ENCODE measurements at regions not wholly inside any gene's neighbourhood (a gene's known extent, or its start where the extent isn't known, plus 50 kb on each side); places are given as distances from the start of the nearest gene placed in this dataset.

GRCh38 chr17:14873996-14874395 lies 391.1 kb downstream of the PMP22 start:
- DNase-seq (ENCODE audit: low read depth, low spot score): no peak
- Histone ChIP-seq H3K4me3 (ENCODE audit: low read depth, low read length) (no peak overlapping the region), H3K9me3 (ENCODE audit: control insufficient read depth, insufficient read depth, low read length) (no peaks in the 10 kb centered on the region), H3K27ac (ENCODE audit: low read depth, low read length) (no peak overlapping the region), H3K27me3 (ENCODE audit: control insufficient read depth, insufficient read depth, low read length) (no peaks in the 10 kb centered on the region)
- ChIA-PET CTCF (interaction anchor here (0.6 kb wide), 1 partner anchor 144 kb away, joined by 3 read pairs; no protein-coding TSS in a partner anchor), POLR2A (no interaction called here)
- TF ChIP-seq, protein P1, sequence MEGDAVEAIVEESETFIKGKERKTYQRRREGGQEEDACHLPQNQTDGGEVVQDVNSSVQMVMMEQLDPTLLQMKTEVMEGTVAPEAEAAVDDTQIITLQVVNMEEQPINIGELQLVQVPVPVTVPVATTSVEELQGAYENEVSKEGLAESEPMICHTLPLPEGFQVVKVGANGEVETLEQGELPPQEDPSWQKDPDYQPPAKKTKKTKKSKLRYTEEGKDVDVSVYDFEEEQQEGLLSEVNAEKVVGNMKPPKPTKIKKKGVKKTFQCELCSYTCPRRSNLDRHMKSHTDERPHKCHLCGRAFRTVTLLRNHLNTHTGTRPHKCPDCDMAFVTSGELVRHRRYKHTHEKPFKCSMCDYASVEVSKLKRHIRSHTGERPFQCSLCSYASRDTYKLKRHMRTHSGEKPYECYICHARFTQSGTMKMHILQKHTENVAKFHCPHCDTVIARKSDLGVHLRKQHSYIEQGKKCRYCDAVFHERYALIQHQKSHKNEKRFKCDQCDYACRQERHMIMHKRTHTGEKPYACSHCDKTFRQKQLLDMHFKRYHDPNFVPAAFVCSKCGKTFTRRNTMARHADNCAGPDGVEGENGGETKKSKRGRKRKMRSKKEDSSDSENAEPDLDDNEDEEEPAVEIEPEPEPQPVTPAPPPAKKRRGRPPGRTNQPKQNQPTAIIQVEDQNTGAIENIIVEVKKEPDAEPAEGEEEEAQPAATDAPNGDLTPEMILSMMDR (IDR thresholded peaks at IDR 0.05; ENCODE audit: low read depth, low read length): no peak

DNA sequence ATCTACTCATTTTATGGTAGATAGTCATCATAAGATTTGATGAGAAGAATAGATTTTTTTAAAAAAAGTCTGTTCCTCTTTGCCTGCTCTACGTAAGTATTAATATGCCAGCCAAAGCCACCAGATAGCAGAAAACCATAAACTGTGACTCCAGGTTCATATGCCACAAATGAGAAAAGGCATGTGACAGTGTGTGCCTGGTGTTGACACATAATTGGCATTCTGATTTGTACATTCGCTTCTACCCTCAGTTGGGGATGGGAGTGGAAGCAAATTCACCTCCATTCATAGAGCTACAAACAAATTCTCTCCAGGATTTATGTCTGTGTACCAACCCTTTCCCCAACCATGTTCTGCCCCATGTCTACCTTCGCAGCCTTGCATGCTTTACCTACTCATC lies 391.6 kb downstream of the PMP22 start:
- CTCF ChIA-PET: no interaction called here
- Histone ChIP-seq H3K27ac (ENCODE audit: low read depth, low read length) (no peak overlapping the region), H3K9me3 (ENCODE audit: control insufficient read depth, insufficient read depth, low read length) (no peaks in the 10 kb centered on the region), H3K27me3 (ENCODE audit: control insufficient read depth, insufficient read depth, low read length) (no peaks in the 10 kb centered on the region), H3K4me3 (ENCODE audit: low read depth, low read length) (no peak overlapping the region)
- TF ChIP-seq, protein P1 (IDR thresholded peaks at IDR 0.05; ENCODE audit: low read depth, low read length): no peak
- POLR2A ChIA-PET: no interaction called here
- DNase-seq (ENCODE audit: low read depth, low spot score): no peak

- Histone ChIP-seq H3K4me3 (ENCODE audit: low read depth, low read length) (no peak overlapping the region), H3K9me3 (ENCODE audit: control insufficient read depth, insufficient read depth, low read length) (no peaks in the 10 kb centered on the region), H3K27me3 (ENCODE audit: control insufficient read depth, insufficient read depth, low read length) (no peaks in the 10 kb centered on the region), H3K27ac (ENCODE audit: low read depth, low read length) (no peak overlapping the region)
- CTCF ChIA-PET: interaction anchor here (1.2 kb wide), 1 partner anchor 55 kb away, joined by 6 read pairs; no protein-coding TSS in a partner anchor
- TF ChIP-seq, protein P1 (IDR thresholded peaks at IDR 0.05; ENCODE audit: low read depth, low read length): no peak
- POLR2A ChIA-PET: no interaction called here
- DNase-seq (ENCODE audit: low read depth, low spot score): no peak
Observed at GRCh38 chr17:14871921-14872320, 393.2 kb downstream of the PMP22 start.

- H3K4me3 ChIP-seq (ENCODE audit: low read depth, low read length): no peak overlapping the region
- no peak for DNase-seq (ENCODE audit: low read depth, low spot score)
- H3K27ac ChIP-seq (ENCODE audit: low read depth, low read length): no peak overlapping the region
- no peaks in the 10 kb centered on the region for H3K27me3 ChIP-seq (ENCODE audit: control insufficient read depth, insufficient read depth, low read length)
- no peaks in the 10 kb centered on the region for H3K9me3 ChIP-seq (ENCODE audit: control insufficient read depth, insufficient read depth, low read length)
- ChIA-PET CTCF (no interaction called here), POLR2A (no interaction called here)
- TF ChIP-seq, protein P1 (IDR thresholded peaks at IDR 0.05; ENCODE audit: low read depth, low read length): no peak
Observed at GRCh38 chr17:14866266-14866665, 398.9 kb downstream of the PMP22 start.

- Histone ChIP-seq H3K4me3 (ENCODE audit: low read depth, low read length) (no peak overlapping the region), H3K27me3 (ENCODE audit: control insufficient read depth, insufficient read depth, low read length) (no peaks in the 10 kb centered on the region), H3K27ac (ENCODE audit: low read depth, low read length) (no peak overlapping the region), H3K9me3 (ENCODE audit: control insufficient read depth, insufficient read depth, low read length) (no peaks in the 10 kb centered on the region)
- ChIA-PET POLR2A (no interaction called here), CTCF (no interaction called here)
- TF ChIP-seq, protein P1 (IDR thresholded peaks at IDR 0.05; ENCODE audit: low read depth, low read length): no peak
- DNase-seq (ENCODE audit: low read depth, low spot score): no peak
Observed at GRCh38 chr17:14864127-14864526, 401.0 kb downstream of the PMP22 start.
